Panc1 (cell line): ENCODE measurements at regions not wholly inside any gene's neighbourhood (a gene's known extent, or its start where the extent isn't known, plus 50 kb on each side); places are given as distances from the start of the nearest gene placed in this dataset.

Experiments
- POLR2AphosphoS5 ChIP-seq: IDR thresholded peaks from 2 replicates; pipeline ENCODE4 v1.6.1; 2012; ENCODE audit warnings: mild to moderate bottlenecking, low read depth, low read length, moderate library complexity
- SIN3A ChIP-seq: IDR thresholded peaks from 2 replicates; pipeline ENCODE4 v1.6.1; 2012; ENCODE audit warnings: low read depth, mild to moderate bottlenecking, low read length, moderate library complexity, borderline replicate concordance; ENCODE audit not compliant: insufficient read depth
- TF ChIP-seq, protein P1 (sequence below): fragments of 450-650 bp; IDR thresholded peaks from 2 replicates; pipeline ENCODE4 v1.5.1; 2017; ENCODE audit warnings: mild to moderate bottlenecking
- TF ChIP-seq, protein P2 (sequence below), 2 experiments: IDR thresholded peaks; 2 replicates each; pipeline ENCODE4 v1.6.1; 2011 to 2012; ENCODE audit warnings: low read depth in 2 of 2, control low read depth in 1 of 2, low read length in 1 of 2, mild to moderate bottlenecking in 1 of 2, moderate library complexity in 1 of 2; ENCODE audit not compliant: insufficient read depth in 1 of 2

- TF ChIP-seq, protein P1, sequence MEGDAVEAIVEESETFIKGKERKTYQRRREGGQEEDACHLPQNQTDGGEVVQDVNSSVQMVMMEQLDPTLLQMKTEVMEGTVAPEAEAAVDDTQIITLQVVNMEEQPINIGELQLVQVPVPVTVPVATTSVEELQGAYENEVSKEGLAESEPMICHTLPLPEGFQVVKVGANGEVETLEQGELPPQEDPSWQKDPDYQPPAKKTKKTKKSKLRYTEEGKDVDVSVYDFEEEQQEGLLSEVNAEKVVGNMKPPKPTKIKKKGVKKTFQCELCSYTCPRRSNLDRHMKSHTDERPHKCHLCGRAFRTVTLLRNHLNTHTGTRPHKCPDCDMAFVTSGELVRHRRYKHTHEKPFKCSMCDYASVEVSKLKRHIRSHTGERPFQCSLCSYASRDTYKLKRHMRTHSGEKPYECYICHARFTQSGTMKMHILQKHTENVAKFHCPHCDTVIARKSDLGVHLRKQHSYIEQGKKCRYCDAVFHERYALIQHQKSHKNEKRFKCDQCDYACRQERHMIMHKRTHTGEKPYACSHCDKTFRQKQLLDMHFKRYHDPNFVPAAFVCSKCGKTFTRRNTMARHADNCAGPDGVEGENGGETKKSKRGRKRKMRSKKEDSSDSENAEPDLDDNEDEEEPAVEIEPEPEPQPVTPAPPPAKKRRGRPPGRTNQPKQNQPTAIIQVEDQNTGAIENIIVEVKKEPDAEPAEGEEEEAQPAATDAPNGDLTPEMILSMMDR = no peak
- TF ChIP-seq, protein P2, sequence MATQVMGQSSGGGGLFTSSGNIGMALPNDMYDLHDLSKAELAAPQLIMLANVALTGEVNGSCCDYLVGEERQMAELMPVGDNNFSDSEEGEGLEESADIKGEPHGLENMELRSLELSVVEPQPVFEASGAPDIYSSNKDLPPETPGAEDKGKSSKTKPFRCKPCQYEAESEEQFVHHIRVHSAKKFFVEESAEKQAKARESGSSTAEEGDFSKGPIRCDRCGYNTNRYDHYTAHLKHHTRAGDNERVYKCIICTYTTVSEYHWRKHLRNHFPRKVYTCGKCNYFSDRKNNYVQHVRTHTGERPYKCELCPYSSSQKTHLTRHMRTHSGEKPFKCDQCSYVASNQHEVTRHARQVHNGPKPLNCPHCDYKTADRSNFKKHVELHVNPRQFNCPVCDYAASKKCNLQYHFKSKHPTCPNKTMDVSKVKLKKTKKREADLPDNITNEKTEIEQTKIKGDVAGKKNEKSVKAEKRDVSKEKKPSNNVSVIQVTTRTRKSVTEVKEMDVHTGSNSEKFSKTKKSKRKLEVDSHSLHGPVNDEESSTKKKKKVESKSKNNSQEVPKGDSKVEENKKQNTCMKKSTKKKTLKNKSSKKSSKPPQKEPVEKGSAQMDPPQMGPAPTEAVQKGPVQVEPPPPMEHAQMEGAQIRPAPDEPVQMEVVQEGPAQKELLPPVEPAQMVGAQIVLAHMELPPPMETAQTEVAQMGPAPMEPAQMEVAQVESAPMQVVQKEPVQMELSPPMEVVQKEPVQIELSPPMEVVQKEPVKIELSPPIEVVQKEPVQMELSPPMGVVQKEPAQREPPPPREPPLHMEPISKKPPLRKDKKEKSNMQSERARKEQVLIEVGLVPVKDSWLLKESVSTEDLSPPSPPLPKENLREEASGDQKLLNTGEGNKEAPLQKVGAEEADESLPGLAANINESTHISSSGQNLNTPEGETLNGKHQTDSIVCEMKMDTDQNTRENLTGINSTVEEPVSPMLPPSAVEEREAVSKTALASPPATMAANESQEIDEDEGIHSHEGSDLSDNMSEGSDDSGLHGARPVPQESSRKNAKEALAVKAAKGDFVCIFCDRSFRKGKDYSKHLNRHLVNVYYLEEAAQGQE (IDR thresholded peaks at IDR 0.05; ENCODE audit: insufficient read depth in 1 of 2, low read depth in 2 of 2, low read length in 1 of 2) = no peak
- TF ChIP-seq SIN3A (no peak), POLR2AphosphoS5 (no peak)
These were observed 85.4 kb upstream of the TOP3B start for GRCh38 chr22:22068025-22068424.
